H1 (cell line): ENCODE measurements at regions not wholly inside any gene's neighbourhood (a gene's known extent, or its start where the extent isn't known, plus 50 kb on each side); places are given as distances from the start of the nearest gene placed in this dataset.

Source experiments
- ASH2L ChIP-seq: fragments of 200-600, 300-600 bp; sonication (generic); IDR thresholded peaks from one replicate; pipeline ENCODE4 v1.7.1; 2017; ENCODE audit warnings: low read length
- CHD7 ChIP-seq: fragments of 300-600 bp; sonication (generic); IDR thresholded peaks from 2 replicates; pipeline ENCODE4 v1.7.1; 2012; ENCODE audit warnings: low read length, moderate library complexity, mild to moderate bottlenecking, inconsistent platforms; ENCODE audit not compliant: insufficient replicate concordance
- HDAC2 ChIP-seq, 2 experiments: fragments of 300-600 bp in 1 of 2; sonication (generic) in 1 of 2; IDR thresholded peaks; 2 replicates each; pipeline ENCODE4 v1.6.1; 2011 to 2012; ENCODE audit warnings: low read depth in 2 of 2, low read length in 2 of 2, mild to moderate bottlenecking in 2 of 2, moderate library complexity in 2 of 2, borderline replicate concordance in 1 of 2, inconsistent platforms in 1 of 2
- HDAC6 ChIP-seq: IDR thresholded peaks from one replicate; pipeline ENCODE4 v1.7.1; 2012; ENCODE audit warnings: low read depth, mild to moderate bottlenecking, inconsistent platforms, low read length, moderate library complexity
- JUN ChIP-seq: IDR thresholded peaks from 2 replicates; pipeline ENCODE4 v1.6.1; 2011; ENCODE audit warnings: low read depth, mild to moderate bottlenecking, improper control_type of control experiment, low read length
- JUND ChIP-seq: IDR thresholded peaks from 2 replicates; pipeline ENCODE4 v1.6.1; 2011; ENCODE audit warnings: mild to moderate bottlenecking, improper control_type of control experiment, low read length
- SP1 ChIP-seq: IDR thresholded peaks from 2 replicates; pipeline ENCODE4 v1.6.1; 2011; ENCODE audit warnings: low read depth, low read length
- TAF7 ChIP-seq: optimal IDR thresholded peaks from 2 replicates; pipeline ENCODE3; 2011; ENCODE audit warnings: low read depth, mild to moderate bottlenecking, inconsistent platforms, low read length, moderate library complexity, borderline replicate concordance

DNA sequence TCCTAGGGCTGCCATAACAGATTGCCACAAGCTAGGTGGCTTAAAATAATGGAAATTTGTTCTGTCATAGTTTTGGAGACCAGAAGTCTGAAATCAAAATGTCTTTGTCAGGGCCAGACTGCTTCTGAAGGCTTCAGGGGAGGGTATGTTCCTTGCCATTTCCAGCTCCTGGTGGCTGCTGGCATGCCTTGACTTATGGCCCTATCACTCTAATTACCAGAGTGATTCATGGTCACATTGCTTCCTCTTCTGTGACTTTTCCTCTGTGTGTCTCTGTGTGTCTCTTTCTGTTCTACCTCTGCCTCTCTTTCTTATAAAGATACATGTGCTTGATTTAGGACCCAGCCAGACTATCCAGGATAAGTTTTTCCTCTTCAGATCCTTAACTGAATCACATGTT lies 635.2 kb upstream of the IMPG1 start (continued):
- TF ChIP-seq CHD7 = no peak
- no peak for TF ChIP-seq HDAC2 (IDR thresholded peaks at IDR 0.05; ENCODE audit: borderline replicate concordance in 1 of 2, low read depth in 2 of 2, low read length in 2 of 2)
- no peak for TF ChIP-seq SP1
- no peak for TF ChIP-seq JUND
- no peak for TF ChIP-seq HDAC6
- TF ChIP-seq JUN = no peak
- TF ChIP-seq TAF7 = no peak
- no peak for TF ChIP-seq ASH2L
